DND-41 (cell line): ENCODE measurements at regions not wholly inside any gene's neighbourhood (a gene's known extent, or its start where the extent isn't known, plus 50 kb on each side); places are given as distances from the start of the nearest gene placed in this dataset.

Experiments
- ATAC-seq: fragments of 200-7000 bp; cut with Tn5 transposase; 3 replicates; pipeline ENCODE4 v1.9.1; 2021; ENCODE audit warnings: low read depth; ENCODE audit not compliant: insufficient read depth
- DNase-seq: peaks from one replicate; pipeline ENCODE4 v3.0.0-alpha.2; 2020
- H2AFZ ChIP-seq: 2 replicates; pipeline ENCODE4 v1.6.0; 2012; ENCODE audit warnings: low read depth, low read length
- H3K27ac ChIP-seq: 2 replicates; pipeline ENCODE4 v1.5.1; 2012; ENCODE audit warnings: low read length, inconsistent platforms
- H3K27me3 ChIP-seq: fragments of 200-600 bp; sonication (generic); 2 replicates; pipeline ENCODE4 v1.6.0; 2012; ENCODE audit warnings: low read length, mild to moderate bottlenecking, inconsistent platforms; ENCODE audit not compliant: insufficient read depth, poor library complexity
- H3K36me3 ChIP-seq: 2 replicates; pipeline ENCODE4 v1.5.1; 2012; ENCODE audit warnings: low read length, inconsistent platforms; ENCODE audit not compliant: insufficient read depth
- H3K4me1 ChIP-seq: 2 replicates; pipeline ENCODE4 v1.5.1; 2012; ENCODE audit warnings: mild to moderate bottlenecking, low read length; ENCODE audit not compliant: insufficient read depth
- H3K4me2 ChIP-seq: 2 replicates; pipeline ENCODE4 v1.6.0; 2012; ENCODE audit warnings: mild to moderate bottlenecking, moderate library complexity, low read length, inconsistent platforms; ENCODE audit not compliant: insufficient read depth
- H3K4me3 ChIP-seq, 2 experiments: fragments of 200-600 bp in 1 of 2; shearing (Covaris generic) in 1 of 2; 2 replicates each; pipeline ENCODE4 v1.5.1; 2012 to 2016; ENCODE audit warnings: inconsistent platforms in 2 of 2, low read length in 2 of 2, mild to moderate bottlenecking in 2 of 2, low read depth in 1 of 2, moderate library complexity in 1 of 2
- H3K79me2 ChIP-seq: 2 replicates; pipeline ENCODE4 v1.6.0; 2012; ENCODE audit warnings: low read length, inconsistent platforms; ENCODE audit not compliant: insufficient read depth
- H3K9ac ChIP-seq: 2 replicates; pipeline ENCODE4 v1.6.0; 2012; ENCODE audit warnings: low read depth, mild to moderate bottlenecking, inconsistent platforms, low read length, moderate library complexity
- H3K9me3 ChIP-seq: 2 replicates; pipeline ENCODE4 v1.5.1; 2012; ENCODE audit warnings: low read length, moderate library complexity, mild to moderate bottlenecking, inconsistent platforms; ENCODE audit not compliant: insufficient read depth, severe bottlenecking
- H4K20me1 ChIP-seq: 2 replicates; pipeline ENCODE4 v1.6.0; 2012; ENCODE audit warnings: low read length; ENCODE audit not compliant: insufficient read depth
- CTCF ChIP-seq: IDR thresholded peaks from 2 replicates; pipeline ENCODE4 v1.5.1; 2012; ENCODE audit warnings: borderline replicate concordance, low read length, moderate library complexity, mild to moderate bottlenecking; ENCODE audit not compliant: poor library complexity, severe bottlenecking; ENCODE audit errors: extremely low read depth
- EZH2 ChIP-seq: IDR thresholded peaks from 3 replicates; pipeline ENCODE4 v1.6.1; 2012; ENCODE audit warnings: borderline replicate concordance, low read depth, mild to moderate bottlenecking, moderate library complexity, low read length, inconsistent platforms; ENCODE audit not compliant: severe bottlenecking

DNA sequence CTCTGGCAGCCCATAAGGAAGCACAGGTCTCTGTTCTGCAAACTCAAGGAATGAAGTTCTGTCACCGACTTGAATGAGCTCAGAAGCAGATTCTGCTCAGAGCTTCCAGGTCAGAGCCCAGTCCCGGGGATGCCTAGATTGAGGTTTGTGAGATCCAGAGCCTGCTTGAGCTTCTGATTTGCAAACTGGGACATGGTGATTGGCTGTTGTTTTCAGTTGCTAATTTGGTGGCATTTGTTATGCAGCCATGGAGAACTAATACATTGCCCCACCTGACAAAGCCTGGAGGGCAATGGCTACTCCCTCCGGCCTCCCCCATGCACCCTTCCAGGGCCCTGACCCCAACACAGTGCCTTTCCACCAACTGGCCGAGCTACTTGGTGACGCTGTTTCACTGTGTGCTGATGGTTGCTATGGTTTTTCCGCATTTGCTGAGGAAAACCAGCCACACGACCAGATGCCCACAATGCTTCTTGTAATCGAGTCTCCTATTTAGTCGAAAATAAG is 379.5 kb upstream of the ATP10A start:
- DNase-seq (no peak), ATAC-seq (no peak)
- Histone ChIP-seq H2AFZ (no peak overlapping the region), H3K4me3 (no peak overlapping the region), H3K36me3 (no peaks in the 10 kb centered on the region), H3K9ac (no peak overlapping the region), H3K4me2 (no peak overlapping the region), H3K79me2 (no peaks in the 10 kb centered on the region), H3K27me3 (no peaks in the 10 kb centered on the region), H4K20me1 (no peaks in the 10 kb centered on the region), H3K4me1 (no peaks in the 10 kb centered on the region), H3K27ac (no peak overlapping the region), H3K9me3 (no peaks in the 10 kb centered on the region)
- TF ChIP-seq CTCF, result no peak
- TF ChIP-seq EZH2, result no peak

DNA sequence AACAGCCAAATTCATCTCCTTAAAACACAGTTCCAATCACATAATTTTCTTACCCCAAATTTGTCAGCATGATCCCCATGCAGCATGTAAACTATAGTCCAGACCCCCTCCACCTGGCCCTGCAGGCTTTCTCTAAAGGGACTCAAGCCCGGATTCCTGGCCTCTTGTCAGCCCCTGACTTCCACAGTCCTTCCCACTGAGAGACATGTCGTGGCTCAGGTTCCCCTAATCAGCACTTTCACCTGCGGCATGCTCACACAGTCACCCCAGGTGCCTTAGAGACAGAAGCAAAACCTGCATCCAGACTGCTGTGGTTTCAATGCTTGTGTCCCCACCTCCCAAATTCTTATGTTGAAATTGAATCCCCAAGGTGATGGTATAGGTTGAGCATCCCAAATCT is 372.7 kb upstream of the ATP10A start:
- H3K4me2 ChIP-seq, result no peak overlapping the region
- no peak for TF ChIP-seq EZH2
- TF ChIP-seq CTCF, result no peak
- no peaks in the 10 kb centered on the region for H3K4me1 ChIP-seq
- ATAC-seq (no peak), DNase-seq (no peak)
- H3K27ac ChIP-seq, result no peak overlapping the region
- no peaks in the 10 kb centered on the region for H4K20me1 ChIP-seq
- H3K79me2 ChIP-seq, result no peaks in the 10 kb centered on the region
- H2AFZ ChIP-seq, result no peak overlapping the region
- no peaks in the 10 kb centered on the region for H3K36me3 ChIP-seq
- H3K27me3 ChIP-seq, result no peaks in the 10 kb centered on the region
- H3K9me3 ChIP-seq, result no peaks in the 10 kb centered on the region
- H3K9ac ChIP-seq, result no peak overlapping the region
- H3K4me3 ChIP-seq, result no peak overlapping the region

GRCh38 chr15:26234976-26235767 is 372.0 kb upstream of the ATP10A start:
- no peak for ATAC-seq
- TF ChIP-seq CTCF, result no peak
- no peak for TF ChIP-seq EZH2

More at GRCh38 chr15:26234976-26235767, 372.0 kb upstream of the ATP10A start:
- no peaks in the 10 kb centered on the region for H3K9me3 ChIP-seq
- H3K79me2 ChIP-seq, result no peaks in the 10 kb centered on the region
- H3K9ac ChIP-seq, result no peak overlapping the region
- H3K4me2 ChIP-seq, result no peak overlapping the region
- no peaks in the 10 kb centered on the region for H3K36me3 ChIP-seq
- H3K4me1 ChIP-seq, result no peaks in the 10 kb centered on the region
- H3K27me3 ChIP-seq, result no peaks in the 10 kb centered on the region
- H3K27ac ChIP-seq, result no peak overlapping the region
- no peak overlapping the region for H3K4me3 ChIP-seq
- no peak overlapping the region for H2AFZ ChIP-seq
- no peak for DNase-seq
- no peaks in the 10 kb centered on the region for H4K20me1 ChIP-seq
